Stimulated activated CD8-positive, alpha-beta memory T cell treated with anti-CD3 and anti-CD28 coated beads, Interleukin-15, amount 100 ng/mL, for 4 hours (primary cell): ENCODE measurements at regions not wholly inside any gene's neighbourhood (a gene's known extent, or its start where the extent isn't known, plus 50 kb on each side); places are given as distances from the start of the nearest gene placed in this dataset.

Experiments
- DNase-seq, 2 donors: peaks; one replicate each; pipeline ENCODE4 v3.0.0-alpha.2; 2020; ENCODE audit warnings: low read depth in 2 of 2

DNA sequence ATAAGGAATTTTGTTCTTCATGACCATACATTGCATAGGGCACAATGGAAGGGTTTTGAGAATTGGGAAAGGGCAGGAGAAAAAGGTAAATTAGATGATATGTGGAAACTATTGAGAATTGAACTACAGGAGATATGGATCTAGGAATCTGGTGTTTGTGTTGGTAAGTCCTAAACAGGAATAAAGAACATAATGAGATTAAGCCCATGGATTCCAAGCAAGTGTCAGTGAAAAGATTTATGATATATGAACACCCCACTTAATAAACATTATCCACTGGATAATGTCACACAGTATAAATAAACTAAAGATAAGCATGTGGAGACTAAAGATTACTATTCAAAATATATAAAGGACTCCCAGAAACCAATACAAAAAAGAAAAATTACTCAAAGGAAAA lies 98.2 kb downstream of the TNFSF18 start:
- DNase-seq, result no peak

DNA sequence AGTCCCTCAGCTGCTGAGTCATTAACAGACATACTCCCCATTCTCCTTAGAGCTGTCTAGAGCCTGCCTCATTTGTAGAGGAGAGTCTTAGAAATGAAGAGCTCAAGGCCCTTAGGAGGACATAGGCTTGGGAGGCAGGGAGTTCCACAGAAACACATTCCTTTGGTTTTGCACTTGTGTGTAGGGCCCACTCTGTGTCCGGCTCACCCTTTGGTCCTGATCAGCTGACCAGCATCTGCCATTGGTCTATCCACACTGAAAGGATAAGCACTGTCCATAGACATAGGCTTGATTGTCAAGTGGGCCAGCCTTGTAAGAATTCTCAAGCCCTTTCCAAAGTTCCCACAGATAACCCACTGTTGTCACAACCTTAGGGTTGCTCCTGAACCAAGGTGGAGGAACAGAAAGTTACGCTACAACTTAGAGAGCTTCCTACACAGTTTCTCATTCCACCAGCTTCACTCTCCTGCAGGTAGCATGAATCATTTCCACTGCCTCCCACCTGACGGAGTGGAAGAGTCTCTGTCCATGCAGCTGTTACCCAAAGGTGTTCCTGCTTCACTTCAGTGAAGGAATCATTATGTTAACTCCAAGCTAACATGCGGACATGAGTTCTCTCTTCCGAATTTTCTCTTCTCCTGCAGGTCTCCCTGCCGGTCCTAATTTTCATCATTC lies 96.1 kb downstream of the TNFSF18 start:
- no peak for DNase-seq

DNA sequence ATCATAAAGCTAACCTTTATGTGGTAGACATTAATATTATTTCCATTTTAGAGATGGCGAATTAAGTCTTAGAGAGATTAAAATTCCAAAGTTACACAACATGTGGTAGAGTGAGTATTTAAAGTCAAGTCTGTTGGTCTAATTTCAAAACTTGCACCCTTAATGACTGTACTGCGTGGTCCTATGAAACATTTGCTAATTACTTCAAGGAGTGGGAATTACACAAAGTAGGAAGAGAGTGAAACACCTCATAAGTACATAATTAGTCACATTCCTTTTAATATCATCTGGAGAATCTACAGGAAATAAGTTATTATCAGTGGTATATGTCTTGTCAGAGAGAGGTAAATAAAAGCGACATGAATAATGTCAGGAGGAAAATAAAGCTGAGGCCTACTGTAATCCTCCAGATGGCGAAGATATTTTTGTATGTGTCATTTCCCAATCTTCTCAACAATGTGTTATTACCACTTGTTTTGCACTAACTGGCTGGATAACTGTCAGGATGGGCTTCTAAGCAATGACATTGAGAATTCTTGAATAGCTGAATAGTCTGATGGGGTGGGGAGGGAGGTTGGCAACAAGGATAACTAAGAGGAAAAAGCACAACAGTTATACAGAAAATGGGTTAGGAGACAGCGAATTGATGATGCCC lies 95.5 kb downstream of the TNFSF18 start:
- no peak for DNase-seq

DNA sequence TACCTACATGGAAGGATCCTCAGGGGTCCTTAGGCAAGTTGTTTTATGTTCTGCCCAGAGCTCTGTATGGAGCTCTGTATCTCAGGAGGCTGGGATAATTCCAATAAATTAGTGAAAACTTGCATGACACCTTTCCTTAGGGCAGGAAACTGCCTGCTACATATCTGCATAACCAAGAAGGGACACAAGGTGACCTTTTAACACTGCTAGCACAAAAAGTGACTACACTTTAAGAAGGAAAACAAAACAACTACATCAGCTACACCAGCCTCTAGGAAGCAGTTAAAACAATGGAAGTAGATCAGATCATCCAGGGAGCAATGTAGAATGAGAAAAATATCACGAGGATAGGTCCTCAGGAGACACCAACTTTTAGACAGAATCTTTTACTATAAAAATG lies 93.9 kb downstream of the TNFSF18 start:
- DNase-seq, result no peak

DNA sequence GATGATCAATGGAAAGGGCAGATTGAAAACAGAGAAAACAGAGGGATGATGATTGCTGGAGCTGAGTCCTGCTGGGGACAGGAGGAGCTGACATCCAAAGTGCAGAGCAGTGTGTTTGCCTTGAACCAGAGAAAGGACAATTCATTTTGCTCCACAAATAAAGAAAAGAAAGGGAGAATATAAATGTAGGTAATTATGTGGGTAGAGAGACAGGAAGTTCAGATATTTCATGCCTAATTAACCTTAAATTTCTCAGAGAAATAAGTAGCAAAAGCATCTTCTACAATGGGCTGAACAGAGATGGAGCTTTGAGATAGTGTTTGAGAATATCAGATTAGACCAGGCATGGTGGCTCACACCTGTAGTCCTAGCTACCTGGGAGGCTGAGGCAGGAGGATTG lies 93.2 kb downstream of the TNFSF18 start:
- DNase-seq, result no peak

DNA sequence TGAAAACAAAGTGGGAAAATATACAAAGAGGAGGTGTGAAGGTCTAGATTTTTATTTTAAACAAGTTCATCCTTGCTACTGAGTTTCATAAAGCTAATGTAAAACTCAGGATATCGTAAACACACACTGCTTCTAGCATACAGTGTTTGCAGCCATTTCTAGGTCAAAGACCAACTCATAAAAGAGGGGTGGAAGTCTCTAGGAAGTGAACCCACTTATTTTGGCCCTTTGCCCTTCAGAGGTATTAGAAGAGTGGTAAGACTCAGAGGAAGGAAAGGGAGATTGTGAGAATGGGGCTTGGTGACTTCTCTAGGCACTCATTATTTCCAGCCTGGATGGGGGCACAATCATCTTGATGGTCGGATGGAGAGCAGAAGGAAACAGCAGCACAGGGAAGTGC lies 91.2 kb downstream of the TNFSF18 start:
- DNase-seq, result no peak

DNA sequence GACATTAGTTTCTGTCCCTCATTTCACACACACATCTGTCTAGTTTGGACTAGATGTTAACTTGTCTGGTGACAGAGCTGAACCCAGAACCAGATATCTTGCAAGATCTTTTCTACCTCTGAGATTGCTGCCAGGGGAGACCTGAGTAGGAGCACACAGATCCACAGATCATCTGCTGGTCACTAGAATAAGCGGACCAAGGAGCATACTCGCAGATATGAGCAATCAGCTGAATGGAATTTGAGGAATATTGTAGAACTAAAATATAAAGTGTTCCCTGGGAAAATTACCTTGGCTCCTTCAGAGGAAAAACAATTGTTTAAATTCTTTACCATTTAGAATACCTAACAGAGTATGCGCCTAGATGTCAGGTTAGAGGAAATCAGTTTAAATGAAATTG lies 90.7 kb downstream of the TNFSF18 start:
- DNase-seq, result no peak

DNA sequence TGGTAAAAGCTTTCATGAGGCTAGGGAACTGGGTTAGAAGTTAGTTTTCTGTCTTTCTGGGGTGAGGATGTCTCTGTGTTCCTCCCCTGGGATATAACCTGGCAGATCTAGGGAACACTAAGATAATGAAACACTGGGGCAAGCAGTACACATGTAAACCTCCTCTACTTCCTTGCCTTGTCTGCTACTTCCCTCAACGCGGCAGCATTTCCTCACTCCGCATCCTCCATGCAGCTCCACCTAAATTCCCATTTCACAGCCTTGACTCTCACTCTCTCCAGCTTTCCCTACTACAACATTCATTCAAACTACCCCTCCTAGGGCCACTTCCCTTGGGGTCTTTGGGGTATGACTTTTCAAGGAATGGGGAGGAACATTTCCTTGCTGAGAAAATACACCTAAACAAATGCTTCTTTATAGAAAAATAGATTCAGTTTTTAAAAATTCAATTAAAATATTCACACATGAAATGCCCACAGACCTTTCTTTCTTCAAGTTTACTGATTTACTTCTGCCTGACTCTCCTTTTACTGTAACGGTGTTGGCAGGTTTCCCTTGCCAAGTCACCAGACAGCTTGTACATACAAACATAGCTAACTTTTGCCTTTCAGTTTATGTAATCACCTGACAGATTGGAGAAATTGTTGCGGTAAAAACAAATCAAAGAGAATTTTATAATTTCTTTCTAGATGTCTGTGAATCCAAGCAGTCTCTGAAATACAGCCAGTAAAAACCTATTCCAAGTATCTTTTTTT lies 90.1 kb downstream of the TNFSF18 start:
- no peak for DNase-seq

DNA sequence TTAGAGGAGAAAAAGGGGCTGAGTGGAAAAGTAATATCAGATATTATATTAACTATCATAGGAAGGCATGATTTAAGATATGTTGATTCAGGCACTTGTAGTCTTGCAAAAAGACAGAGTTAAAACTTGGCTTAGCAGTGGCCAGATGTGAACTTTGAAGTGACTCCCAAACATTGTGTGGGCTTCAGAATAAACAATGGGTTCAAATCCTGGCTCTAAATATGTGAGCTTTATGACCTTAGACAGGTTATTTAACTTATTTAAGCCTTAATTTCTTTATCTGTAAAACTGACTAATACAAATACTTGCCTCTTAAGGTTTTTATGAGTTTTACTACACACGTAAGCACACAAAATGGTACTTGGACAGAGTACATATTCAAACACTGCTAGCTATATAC lies 85.9 kb downstream of the TNFSF18 start:
- no peak for DNase-seq

DNA sequence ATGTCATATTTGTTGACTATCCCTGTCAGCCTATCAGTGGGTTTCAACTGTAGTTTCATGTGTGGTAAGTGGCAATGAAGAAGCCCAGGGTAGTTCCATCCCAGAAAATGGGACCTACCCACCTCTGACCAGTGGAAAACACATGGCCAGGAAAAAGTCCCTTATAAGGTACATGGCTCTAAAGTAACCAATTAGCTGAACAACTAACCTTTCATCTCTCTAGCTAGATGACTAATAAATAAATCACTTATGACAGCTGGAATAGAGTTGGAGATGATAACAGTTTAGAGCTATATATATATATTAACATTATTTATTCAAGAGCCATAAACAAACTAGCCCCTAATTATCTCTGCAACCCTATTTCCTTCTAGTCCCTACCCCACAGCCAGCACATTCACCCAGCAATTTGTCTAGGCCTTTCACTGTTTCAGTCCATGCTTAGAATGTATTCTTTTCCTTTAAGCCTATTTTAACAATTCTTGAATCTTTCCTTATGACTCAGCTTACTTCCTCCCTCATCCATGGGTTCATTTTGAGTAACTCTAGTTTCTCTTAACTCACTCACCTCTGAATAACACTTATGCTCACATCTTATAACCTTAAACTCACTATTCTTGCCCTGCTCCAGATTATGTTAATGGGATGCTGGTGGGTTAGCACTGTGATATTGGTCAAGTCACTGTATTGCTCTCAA lies 83.7 kb downstream of the TNFSF18 start:
- DNase-seq, result no peak

DNA sequence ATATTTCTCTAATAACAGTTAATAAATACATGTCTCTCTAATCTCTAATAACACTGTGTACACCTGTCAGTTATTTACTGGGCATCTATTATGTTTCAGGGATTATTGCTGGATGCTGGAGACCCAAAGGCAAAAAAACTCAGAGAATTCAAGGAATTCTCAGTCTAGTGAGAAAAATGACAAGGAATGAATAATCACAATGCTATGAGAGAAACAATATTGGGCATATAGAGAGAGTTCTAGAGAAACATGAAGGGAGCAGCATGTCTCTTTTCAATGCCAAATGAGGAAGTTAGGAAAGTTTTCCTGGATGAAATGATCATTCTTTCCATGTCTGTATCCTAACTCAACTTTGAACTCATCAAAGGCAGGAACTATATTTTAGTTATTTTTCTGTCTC lies 82.8 kb downstream of the TNFSF18 start:
- no peak for DNase-seq

DNA sequence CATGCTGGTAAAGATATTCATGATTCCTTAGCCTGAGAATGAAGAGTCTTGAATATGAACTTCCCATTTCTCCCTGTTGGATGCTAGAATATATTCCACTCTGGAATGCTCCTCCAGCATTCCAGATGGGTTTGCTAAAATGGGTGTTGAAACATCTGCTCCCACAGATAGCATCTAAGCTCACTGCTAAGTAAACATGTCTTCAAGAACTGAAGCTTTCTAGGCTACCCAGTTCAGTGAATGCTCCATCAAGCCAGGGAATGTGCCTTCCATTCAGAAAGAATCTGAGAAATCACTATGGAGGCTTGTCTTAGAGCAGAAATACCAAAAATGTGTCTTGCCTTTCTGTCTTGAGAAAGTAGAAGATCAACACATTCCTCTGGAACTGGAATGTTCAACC lies 81.1 kb downstream of the TNFSF18 start:
- no peak for DNase-seq

DNA sequence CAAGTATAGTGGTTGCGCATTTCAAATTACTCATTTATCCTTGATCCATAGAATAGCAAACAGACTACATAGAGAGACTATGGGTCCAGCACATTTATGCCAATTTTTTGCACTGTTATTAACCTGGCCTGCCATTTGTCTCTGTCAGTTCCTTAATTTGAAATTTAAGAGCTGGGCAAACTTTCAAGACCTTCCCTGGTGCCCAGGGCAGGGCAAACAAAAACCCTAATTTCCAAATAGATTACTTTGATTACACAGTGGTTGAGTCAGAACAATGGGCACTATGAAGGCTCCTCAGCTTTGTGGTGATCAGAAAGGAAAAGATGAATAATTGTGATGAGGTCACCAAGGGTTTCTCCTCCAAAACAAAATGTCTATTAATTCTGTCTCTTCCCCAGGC lies 80.6 kb downstream of the TNFSF18 start:
- no peak for DNase-seq

DNA sequence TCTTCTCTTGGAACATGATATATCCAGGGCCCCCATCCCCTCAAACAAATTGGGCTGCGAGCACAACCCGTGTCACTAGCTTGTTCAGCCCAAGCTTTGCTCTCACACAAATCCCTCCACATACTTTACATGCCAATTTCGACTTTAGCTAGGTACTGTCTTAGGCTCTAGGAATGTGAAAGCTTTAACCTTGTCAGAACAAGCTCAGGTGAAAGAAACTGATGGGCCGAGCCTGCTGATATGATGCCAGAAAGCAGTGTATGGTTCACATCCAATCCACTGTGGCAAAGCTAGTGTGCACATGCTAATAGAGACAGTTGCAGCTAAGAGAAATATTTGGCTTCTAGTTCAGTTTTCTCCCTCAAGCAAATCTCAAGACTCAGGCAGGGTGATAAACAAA lies 79.5 kb downstream of the TNFSF18 start:
- DNase-seq, result no peak

DNA sequence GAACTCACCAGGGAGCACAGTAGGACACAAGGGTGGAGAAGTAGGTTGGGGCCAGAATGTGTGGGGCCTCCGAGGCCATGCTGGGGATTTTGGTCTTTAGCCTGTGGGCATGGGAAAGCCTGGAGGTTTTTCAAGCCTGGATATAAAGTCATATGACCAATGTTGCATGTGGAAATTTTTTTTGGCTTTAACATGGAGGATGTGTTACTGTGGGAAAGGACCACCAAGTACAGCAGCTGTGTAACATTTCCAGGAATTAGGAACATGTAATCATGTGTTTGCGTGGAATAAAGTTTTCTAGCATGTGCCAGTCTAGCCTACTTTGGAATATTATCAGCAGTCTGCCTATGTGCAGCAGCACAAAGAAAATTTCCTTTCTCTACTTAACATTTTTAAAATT lies 78.5 kb downstream of the TNFSF18 start:
- no peak for DNase-seq

DNA sequence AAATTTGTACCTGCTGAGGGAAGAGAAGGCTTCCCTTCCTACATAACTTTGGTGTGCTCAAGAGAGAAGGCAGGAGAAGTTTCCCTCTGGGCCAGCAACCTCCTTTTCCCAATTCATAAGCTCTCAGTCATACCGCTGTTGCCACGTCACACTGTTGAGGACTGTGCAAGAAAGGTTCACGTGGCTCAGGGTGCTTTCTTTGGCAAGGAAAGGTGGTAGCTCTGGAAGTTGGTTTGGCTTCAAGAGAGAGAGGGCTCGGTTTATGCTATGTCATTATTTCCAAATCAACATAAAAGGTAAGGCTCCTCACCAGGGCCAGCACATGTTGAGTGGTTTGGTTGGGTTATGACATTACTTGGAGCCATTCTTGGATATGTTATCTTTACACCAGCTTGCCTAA lies 77.3 kb downstream of the TNFSF18 start:
- DNase-seq, result no peak

DNA sequence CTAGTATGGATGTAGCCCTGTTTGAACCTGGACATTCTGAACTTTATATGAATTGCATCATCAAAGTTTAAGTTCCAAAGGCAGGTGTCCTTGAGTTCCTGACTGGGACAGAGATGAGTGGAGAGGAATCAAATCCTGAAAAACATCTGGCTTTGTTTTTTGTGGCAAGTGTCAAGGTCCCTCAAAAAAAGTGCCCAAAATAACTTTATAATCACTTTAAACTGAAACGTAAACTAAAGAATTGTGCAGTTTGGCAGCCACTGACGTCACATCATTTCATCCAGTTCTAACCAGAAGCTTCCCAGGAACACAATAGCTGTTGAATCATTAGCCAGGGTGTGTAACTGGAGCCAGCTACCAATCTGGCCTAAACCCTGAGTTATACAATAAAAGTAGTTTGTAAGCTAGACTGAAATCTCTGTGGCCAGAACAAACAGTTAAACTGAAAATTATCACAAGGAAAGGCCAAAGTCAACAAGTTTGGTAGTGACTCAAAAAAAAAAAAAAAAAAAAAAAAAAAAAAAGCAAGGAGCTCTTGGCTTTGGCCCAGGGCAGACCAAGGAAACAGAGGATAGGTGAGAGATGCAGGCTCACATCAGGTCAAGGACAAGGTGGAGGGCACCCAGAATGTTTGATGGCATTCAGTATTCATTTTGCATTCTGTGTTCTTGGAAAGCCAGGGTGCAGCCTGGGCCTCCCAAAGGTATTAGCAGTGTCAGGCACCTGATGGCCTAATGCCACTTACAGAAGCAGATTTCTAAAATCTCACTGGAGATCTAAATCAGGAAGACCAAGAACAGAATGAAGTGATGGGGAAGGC lies 74.3 kb downstream of the TNFSF18 start:
- no peak for DNase-seq

DNA sequence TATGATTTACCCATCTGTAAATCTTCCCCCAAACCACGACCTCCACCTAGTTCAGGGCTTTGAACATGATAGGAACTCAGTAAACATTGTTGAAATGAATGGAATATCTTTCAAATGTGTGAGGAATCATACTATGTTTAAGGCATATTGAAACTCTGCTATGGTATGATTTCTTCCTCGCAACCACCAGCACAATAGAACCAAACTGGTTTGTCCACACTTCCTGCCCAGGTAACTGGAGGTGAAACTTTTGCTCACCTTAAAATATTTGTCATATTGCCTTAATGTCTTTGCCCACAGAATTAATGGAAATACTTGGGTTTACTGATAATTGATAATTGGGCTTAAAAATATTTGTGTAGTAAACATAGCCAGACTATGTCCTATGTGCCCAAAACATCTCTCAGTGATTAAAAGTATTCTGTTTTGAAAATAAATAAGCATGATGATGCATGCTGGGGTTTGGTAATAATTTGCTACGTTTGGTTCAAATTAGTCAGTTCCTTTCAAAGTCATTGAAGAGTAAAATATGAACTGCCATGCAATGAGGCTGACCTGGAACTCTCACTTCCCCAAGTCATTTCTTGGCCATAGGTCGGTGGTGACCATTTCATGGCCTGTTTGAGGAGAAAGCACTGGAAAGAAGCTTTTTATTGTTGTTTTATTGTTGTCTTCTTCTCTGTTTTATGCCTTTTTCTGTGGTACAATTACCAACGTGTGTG lies 73.3 kb downstream of the TNFSF18 start:
- DNase-seq, result no peak

DNA sequence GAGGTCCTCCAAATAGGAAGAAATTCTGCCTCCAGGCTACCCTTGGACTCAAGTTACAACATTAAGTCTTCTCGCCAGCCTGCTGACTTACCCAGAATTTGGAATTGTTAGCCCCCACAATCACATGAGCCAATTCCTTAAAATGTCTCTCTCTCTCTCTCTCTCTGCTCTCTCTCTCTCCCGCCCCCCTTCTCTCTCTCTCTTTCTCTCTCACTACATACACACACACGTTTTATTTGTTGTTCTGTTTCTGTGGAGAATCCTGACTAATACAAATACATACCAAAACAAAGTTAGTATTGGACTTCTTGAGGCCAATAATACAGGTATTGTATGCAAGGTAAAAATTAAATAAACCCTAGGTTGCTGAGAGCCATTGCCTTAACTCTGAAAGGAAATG lies 72.1 kb downstream of the TNFSF18 start:
- DNase-seq, result no peak

DNA sequence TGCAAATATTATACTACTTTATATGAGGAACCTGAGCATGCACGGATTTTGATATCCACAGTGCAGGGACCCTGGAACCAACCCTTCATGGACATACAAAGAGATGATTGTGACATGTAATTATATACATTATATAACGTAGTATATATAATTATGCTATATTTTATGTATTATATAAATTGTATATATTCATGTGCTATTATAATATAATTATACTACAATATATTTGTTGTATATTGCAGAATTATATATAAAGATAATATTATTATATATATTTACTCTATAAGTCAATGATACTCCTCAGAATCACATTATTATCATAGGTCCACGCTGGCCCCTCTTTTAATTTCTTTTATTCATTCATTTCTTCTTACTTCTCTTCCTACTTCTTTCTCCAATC lies 70.9 kb downstream of the TNFSF18 start:
- no peak for DNase-seq

DNA sequence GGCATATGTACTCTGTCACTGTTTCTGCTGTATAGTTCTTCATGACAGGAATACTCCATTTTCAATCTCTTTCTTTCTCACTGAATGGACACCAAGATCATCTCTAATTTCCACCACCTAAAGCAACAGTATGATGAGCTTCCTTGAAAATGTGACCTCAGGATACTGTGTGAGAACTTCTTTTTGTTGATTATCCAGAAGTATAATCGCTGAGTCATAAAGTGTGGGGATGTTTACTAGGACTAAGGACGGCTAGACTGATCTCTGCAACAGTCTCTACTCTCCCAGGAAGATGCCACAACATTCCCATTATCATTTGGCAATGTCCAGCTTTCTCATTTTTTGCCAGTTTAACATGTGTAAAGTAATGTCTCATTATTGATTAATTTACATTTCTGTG lies 70.3 kb downstream of the TNFSF18 start:
- no peak for DNase-seq
